ENCODE measurements at regions not wholly inside any gene's neighbourhood (a gene's known extent, or its start where the extent isn't known, plus 50 kb on each side); places are given as distances from the start of the nearest gene placed in this dataset.
A peak's percentile ranks its signal among the peaks of the same experiment; 100 is the strongest.

GRCh38 chr10:42974693-42975002 is 102.2 kb upstream of the RET start:
- no peaks in the 10 kb centered on the region for H3K9me3 ChIP-seq
- no peaks in the 10 kb centered on the region for H3K27me3 ChIP-seq
- no peaks in the 10 kb centered on the region for H3K36me3 ChIP-seq
- peaks cover 64% of the 10 kb centered on the region for H3K4me1 ChIP-seq
- TF ChIP-seq CTCF (IDR thresholded peaks at IDR 0.05; ENCODE audit: low read depth, low read length): no peak
- H3K4me3 ChIP-seq (ENCODE audit: low read depth, low read length): no peak overlapping the region
- DNase-seq: no peak

GRCh38 chr10:42975005-42975493 is 101.8 kb upstream of the RET start:
- Histone ChIP-seq H3K9me3 (no peaks in the 10 kb centered on the region), H3K27me3 (no peaks in the 10 kb centered on the region), H3K36me3 (no peaks in the 10 kb centered on the region), H3K4me3 (ENCODE audit: low read depth, low read length) (no peak overlapping the region), H3K4me1 (peaks cover 64% of the 10 kb centered on the region)
- TF ChIP-seq CTCF (IDR thresholded peaks at IDR 0.05; ENCODE audit: low read depth, low read length): no peak
- peak; percentile 90 for DNase-seq

- peak; percentile 75 for DNase-seq
- peaks cover 70% of the 10 kb centered on the region for H3K4me1 ChIP-seq
- H3K4me3 ChIP-seq (ENCODE audit: low read depth, low read length): no peak overlapping the region
- H3K27me3 ChIP-seq: no peaks in the 10 kb centered on the region
- H3K36me3 ChIP-seq: no peaks in the 10 kb centered on the region
- no peaks in the 10 kb centered on the region for H3K9me3 ChIP-seq
- TF ChIP-seq CTCF (IDR thresholded peaks at IDR 0.05; ENCODE audit: low read depth, low read length): peak; percentile 60
Measured at GRCh38 chr10:42975558-42976340, 101.1 kb upstream of the RET start.

- H3K27me3 ChIP-seq: no peaks in the 10 kb centered on the region
- H3K4me3 ChIP-seq (ENCODE audit: low read depth, low read length): no peak overlapping the region
- no peaks in the 10 kb centered on the region for H3K9me3 ChIP-seq
- H3K4me1 ChIP-seq: peaks cover 69% of the 10 kb centered on the region
- H3K36me3 ChIP-seq: no peaks in the 10 kb centered on the region
- DNase-seq: peak; percentile 11
- no peak for TF ChIP-seq CTCF (IDR thresholded peaks at IDR 0.05; ENCODE audit: low read depth, low read length)
Measured at GRCh38 chr10:42976351-42977031, 100.4 kb upstream of the RET start.

GRCh38 chr10:42977032-42977416 is 99.8 kb upstream of the RET start:
- peak; percentile 20 for DNase-seq
- Histone ChIP-seq H3K4me3 (ENCODE audit: low read depth, low read length) (no peak overlapping the region), H3K27me3 (no peaks in the 10 kb centered on the region), H3K36me3 (no peaks in the 10 kb centered on the region), H3K4me1 (peaks cover 68% of the 10 kb centered on the region), H3K9me3 (no peaks in the 10 kb centered on the region)
- TF ChIP-seq CTCF (IDR thresholded peaks at IDR 0.05; ENCODE audit: low read depth, low read length): no peak

GRCh38 chr10:42979181-42979580 is 97.7 kb upstream of the RET start:
- DNase-seq: peak; percentile 32
- Histone ChIP-seq H3K36me3 (no peaks in the 10 kb centered on the region), H3K27me3 (no peaks in the 10 kb centered on the region), H3K9me3 (no peaks in the 10 kb centered on the region), H3K4me3 (ENCODE audit: low read depth, low read length) (no peak overlapping the region), H3K4me1 (peaks cover 67% of the 10 kb centered on the region)
- TF ChIP-seq CTCF (IDR thresholded peaks at IDR 0.05; ENCODE audit: low read depth, low read length): no peak

All from BE2C (cell line).